ENCODE measurements at regions not wholly inside any gene's neighbourhood (a gene's known extent, or its start where the extent isn't known, plus 50 kb on each side); places are given as distances from the start of the nearest gene placed in this dataset.

DNA sequence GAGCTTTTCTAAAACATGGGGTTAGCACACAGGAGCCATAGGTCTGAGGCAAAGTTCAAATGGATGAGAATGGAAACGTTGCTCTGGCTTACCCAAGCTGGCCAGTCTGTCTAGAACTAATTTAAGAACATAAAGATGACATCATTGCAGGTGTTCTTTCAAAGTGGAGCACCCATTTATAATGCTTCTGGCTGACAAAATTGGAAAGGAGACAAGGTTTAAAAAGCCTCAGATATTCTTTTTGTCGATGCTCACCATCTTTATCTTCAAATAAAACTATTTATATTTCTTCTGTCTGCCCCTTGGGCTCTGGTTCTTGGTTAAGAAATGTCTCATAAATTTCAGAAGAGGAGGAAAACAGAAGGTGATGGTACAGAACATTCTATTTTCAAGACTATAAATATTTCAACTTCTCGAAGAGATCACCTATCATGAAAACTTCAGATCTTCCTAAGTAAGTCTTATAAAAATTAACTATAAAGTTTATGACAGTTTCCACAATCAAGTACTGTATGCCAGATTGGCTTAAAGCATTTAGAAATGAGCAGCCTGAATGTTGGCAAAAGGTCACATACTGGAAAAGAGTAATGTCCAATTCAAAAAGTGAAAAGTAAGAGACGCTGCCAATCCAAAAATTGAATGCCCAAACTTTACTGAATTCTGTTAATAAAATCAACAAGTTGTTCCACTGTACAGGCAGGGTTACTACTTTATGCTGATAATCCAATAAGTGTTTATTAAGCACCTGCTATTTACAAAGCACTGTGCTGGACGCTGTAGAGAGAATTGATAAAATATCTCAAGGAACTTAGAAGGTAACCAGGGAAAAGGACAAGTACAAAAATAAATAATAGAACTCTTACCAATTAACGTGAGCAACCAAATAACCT, 92.0 kb downstream of the ETS2 start:
- intact Hi-C loops (cut with DNase I): no loop called here
- DNase-seq (ENCODE audit: low spot score): no peak

DNA sequence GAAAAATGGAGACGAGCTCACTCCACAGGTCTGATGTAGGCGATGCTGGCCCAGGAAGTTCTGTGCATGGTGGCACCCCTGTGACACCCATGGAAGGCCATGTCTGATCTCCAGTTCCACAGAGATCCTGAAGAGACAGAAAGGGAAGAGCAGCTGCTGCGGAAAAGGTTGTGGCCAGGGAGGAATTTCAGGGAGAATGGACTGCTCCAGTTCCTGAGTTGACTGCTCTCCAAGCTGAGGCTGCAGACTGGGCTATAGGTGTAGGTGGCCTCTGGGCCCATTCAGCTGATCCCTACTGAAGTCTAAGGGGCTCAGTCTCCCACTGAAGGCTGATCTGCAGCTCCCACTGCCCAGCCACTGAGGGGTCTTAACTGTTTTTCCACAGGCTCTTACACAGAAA, 89.2 kb downstream of the ETS2 start:
- intact Hi-C loops (cut with DNase I): no loop called here
- DNase-seq (ENCODE audit: low spot score): no peak

DNA sequence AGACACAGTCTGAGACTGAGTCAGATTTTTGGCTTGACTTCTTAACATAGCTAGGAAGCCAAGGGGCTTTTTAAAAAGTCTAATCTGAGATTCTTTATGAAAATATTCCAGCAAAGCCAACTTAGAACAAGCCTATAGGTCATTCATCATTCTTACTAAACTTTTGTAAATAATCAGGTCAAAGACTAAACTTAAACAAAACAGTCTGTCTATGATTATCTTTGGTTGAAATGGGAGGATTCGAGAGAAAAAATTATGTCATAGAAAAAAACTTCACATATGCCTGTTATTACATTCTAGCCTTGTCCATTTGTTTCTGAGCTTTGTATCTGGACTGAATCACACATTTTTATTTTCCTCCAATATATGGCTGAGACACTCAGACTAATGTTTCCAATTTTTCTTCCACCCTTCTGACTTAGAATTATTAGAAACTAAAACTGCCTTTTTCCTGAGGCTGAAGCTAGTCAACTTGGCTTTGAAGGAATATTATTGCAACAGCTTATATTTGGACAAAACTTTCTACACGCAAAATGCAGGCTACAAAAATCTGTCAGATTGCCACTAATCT, 83.3 kb downstream of the ETS2 start:
- DNase-seq (ENCODE audit: low spot score): no peak
- intact Hi-C loops (cut with DNase I): no loop called here

DNA sequence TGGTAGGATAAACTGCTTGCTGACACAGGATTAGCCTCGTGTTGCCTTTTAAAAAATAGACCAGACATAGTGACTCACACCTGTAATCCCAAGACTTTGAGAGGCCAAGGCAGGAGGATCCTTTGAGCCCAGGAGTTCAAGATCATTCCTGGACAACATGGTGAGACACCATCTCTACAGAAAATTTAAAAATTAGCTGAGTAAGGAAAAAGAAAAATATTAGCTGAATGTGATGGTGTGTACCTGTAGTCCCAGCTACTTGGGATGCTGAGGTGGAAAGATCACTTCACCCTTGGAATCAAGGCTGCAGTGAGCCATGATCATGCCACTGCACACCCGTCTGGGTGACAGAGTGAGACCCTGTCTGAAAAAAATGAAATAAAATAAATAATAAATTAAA, 82.0 kb downstream of the ETS2 start:
- intact Hi-C loops (cut with DNase I): no loop called here

DNA sequence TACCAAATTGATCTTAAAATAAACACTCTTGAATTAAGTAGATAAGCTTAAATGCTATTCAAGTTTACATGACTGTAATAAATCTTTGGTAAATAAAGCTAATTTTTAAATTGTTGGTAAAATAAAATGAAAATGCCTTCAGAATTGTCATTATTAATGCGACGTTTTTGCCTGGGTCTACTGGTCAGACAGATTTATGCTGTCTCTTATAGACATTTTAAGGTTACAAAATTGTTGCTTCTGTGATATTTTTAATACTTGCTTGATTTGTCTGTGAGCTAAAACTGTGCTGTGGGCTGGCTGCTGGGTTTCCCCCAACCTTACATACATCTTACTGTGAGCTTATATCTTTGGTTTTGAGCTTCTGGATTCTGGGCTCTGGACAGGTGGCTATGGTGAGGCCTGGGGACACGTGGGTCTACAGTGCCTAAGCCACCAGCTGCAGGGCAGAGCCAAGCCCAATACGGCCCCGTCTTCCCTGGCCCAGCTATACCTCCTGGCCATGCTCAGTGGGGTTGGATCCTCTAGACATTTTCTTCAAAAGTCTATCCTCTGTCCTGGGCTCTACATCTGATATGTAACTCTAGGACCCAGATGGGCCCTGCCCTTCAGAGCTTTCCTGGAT, 81.4 kb downstream of the ETS2 start:
- intact Hi-C loops (cut with DNase I): no loop called here
- no peak for DNase-seq (ENCODE audit: low spot score)

More for the DNA sequence above, 82.0 kb downstream of the ETS2 start:
- no peak for DNase-seq (ENCODE audit: low spot score)

DNA sequence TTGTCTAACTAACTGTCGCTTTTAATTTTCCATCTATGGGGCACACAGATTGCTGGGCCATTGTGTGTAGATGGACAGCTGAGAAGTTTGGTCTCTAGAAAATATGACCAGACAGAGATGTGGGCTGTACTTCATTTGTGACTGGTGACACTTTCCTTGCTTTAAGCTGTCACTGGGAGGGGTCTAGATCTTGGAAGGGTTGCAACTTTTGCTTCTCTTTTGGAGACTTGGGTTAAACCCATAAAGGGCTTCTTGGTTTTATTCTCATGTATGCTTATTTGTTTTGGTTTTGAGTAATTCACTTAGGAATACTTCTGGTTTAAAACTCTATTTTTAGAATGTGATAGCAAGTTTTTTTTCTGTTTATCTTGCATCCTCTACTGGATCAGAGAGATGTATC, 80.2 kb downstream of the ETS2 start:
- DNase-seq (ENCODE audit: low spot score): no peak
- intact Hi-C loops (cut with DNase I): no loop called here

DNA sequence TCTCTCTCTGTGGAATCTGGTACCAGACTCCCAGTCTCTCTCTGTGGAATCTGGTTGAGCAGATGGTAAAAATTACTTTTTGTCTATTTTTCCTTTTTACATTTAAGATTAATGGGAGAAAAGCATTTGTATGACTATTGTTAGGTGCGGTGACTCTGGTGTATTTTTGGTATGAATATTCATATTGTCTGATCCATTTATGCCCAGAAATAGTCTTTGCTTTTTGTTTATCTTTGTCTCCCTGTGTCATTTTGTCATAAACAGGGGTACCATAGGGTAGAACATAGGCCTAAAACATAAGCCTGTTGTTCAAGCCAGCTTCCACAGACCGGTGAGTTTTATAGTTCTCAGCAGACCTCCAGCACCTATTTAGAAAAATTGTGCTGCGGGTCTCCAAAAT, 78.7 kb downstream of the ETS2 start:
- no peak for DNase-seq (ENCODE audit: low spot score)

DNA sequence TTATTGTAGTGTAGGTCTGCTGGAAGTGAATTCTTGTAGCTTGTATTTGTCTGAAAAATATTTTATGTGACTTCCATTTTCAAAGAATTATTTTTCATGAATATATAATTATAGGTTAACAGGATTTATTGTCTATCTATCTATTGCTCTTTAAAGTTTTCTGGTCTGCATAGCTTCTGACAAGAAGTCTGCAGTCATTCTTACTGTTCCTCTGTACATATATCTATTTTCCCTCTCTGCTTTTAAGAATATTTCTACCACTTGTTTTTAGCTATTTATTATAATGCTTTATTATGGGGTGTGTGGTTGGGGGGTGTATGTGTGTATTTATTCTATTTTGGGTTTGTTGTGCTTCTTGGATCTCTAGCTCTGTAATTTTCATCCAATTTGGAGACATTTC, 77.4 kb downstream of the ETS2 start:
- intact Hi-C loops (cut with DNase I): no loop called here
- no peak for DNase-seq (ENCODE audit: low spot score)

More for the DNA sequence above, 78.7 kb downstream of the ETS2 start:
- intact Hi-C loops (cut with DNase I): no loop called here

DNA sequence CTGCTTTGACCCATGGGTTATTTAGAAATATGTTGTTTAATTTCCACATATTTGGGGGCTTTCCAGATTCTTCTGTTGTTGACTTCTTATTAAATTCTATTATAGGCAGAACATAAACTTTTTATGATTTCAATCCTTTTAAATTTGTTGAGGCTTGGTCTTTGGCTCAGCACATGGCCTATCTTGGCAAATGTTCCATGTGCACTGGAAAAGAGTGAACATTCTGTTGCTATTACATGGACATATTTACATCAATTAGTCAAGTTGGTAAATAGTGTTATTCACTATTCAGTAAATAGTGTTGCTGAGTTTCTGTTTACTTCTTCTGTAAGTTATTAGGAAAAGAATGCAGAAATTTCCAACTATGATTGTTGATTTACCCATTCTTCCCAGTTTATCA, 75.4 kb downstream of the ETS2 start:
- no peak for DNase-seq (ENCODE audit: low spot score)
- intact Hi-C loops (cut with DNase I): no loop called here

DNA sequence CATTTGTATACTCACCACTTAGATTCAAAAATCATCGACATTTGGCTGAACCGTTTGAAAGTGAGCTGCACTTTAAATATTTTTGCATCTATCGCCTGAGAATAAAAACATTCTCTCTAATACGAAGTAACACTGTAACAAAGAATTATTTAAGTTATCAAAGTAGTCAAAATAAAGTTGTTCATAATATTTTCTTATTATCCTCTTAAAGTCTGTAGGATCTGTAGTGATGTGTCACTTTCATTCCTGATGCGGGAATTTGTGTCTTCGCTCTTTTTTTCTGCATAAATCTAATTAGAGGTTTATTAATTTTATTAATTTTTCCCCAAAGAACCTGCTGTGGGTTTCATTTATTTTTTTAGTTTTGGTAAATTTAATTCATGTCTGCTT, 74.8 kb downstream of the ETS2 start:
- no peak for DNase-seq (ENCODE audit: low spot score)
- intact Hi-C loops (cut with DNase I): no loop called here

DNA sequence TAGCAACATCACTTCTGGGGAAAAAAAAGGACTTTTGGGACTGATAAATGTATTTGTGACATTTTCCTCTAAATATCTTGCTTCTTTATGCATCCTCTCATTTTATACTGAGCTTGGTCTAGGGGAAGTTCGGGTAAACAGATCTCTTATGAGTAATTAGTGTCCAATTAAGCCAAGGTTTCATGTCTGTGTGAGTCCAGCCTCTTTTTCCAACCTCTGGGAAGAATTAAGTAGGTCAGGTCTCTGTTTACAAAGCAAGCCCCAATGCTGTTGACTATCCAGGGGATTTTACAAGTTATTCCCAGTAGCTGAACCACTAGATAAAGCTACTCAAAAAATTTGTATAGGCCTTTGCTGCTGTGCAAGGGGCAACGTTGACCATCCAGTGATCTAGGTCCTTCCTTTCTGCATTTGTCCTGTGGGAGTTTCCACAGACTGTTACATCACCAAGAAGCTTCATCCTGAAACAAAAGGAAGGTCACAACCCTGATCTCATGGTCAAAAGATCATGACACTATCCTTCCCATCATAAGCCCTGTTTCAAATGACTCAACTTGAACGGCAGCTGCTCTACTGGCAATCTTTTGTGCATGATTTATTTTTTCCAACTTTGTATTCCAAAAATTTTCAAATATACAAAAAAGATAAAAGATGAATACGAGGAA, 74.3 kb downstream of the ETS2 start:
- intact Hi-C loops (cut with DNase I): no loop called here
- no peak for DNase-seq (ENCODE audit: low spot score)

DNA sequence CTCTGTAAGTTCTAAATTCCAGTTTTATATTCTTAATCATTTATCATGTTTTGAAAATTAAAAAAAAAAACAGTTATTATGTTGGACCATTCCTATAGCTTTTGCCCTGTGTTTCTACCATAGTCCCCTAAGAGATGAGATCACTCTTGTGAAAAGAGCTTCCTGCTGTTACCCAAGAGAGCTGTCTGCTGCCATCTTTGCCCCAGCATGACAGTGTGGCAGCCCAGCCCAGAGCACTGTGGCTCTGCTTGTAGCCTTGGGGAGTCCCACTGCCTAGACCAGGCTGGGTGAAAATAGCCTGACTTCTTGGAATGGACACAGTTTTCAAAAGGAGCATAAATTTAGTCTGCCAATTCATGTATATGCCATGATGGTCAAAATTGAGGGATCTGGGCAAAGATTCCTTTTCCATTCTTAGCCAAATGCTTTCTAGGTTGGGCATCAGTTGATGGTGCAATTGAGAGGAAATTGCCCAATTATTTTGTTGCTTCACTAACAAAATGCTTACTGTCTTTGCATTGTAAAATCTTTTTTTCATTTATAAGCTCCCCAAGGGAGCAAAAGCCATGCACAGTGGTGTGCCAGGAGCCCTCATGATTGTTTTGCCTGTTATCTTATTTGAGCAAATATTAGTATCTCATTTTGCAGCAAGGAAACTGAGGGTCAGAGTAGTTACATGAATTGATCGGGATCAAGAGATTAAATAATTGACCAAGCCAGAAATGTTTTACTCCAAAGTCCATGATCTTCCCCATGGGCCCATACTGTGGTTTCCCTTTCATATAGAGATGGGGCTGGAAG, 72.8 kb downstream of the ETS2 start:
- DNase-seq (ENCODE audit: low spot score): no peak
- intact Hi-C loops (cut with DNase I): no loop called here

DNA sequence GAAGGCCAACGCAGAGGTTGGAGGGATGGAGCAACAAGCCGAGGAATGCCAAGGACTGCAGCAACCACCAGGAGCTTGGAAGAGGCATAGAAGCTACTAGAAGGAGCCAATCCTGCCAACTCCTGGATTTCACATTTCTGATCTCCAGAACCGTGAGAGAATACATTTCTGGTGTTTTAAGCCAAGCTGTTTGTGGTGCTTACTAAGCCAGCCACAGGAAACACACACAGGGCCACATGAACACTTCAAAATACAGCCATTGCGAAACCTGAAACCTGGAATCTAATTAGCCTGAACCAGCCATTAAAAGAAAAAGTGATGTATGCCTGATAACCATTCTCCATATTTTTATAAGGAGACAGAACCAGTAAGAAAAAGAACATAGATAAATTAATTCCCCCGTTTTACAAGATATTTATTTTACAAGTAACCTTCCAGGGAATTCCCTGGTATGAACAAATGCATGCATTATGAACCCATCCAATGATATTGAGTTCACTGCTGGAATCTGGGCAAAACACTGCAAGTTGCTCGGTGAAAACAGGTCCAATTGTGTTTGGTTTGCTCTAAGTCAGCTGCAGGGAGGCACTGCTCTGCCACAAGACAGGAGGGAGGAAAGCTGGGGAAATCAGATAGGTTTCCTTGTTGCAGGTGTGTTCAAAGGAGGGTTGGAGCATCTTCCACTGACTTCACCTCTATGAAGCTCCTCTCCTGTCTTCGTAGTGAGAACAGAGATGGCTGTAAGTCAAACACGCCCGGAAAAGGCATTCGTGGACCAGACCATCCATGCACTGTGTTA, 70.2 kb downstream of the ETS2 start:
- no peak for DNase-seq (ENCODE audit: low spot score)
- intact Hi-C loops (cut with DNase I): no loop called here

Data from cardiac septum (tissue), 1 donor.